GM21360 (cell line): ENCODE measurements at regions not wholly inside any gene's neighbourhood (a gene's known extent, or its start where the extent isn't known, plus 50 kb on each side); places are given as distances from the start of the nearest gene placed in this dataset.
"Not testable (repeated sequence)": the region's sequence is repeated elsewhere in the genome, so short reads cannot be mapped to it uniquely, and the experiment has no call there.

Experiments
- ATAC-seq: cut with Tn5 transposase; IDR thresholded peaks from one replicate; pipeline ENCODE4 v1.9.1; 2021; ENCODE audit warnings: mild to moderate bottlenecking, moderate library complexity; ENCODE audit not compliant: unreplicated experiment

- ATAC-seq, result no peak
Observed at GRCh38 chr1:164361927-164362326, 197.1 kb upstream of the PBX1 start.

GRCh38 chr1:164363980-164364379 is 195.0 kb upstream of the PBX1 start:
- no peak for ATAC-seq

- no peak for ATAC-seq
Observed at GRCh38 chr1:164366014-164366413, 193.0 kb upstream of the PBX1 start.

DNA sequence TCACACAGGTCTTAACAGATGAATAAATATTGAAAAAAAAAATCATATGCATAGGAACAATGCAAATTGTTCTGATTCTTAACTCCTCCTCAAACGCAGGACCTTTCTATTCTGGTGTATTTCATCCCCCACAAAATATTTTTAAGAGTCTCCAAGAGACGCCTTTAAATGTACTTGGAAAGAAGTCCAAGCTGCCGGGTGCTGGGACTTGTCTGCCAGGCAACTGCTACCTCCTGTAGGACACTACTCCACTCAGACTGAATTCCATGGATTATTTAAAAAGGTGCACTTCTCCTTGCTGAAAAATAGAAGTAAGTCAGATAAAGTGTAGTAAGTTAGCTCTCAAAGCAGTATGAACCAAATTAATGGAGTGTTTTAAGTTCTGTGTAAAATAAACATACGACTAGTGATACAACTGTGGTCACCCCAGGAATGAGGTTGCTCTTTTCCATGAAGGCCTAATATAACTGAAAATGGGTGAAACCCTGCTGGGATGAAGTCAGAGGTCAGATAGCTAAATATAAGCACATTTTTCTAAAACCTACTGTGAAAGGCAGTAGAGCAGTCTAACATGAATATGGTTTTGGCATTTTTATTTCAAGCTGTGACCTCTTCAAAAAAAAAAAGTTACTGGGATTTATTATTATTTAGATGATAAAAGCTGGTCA is 189.2 kb upstream of the PBX1 start:
- ATAC-seq, result no peak

DNA sequence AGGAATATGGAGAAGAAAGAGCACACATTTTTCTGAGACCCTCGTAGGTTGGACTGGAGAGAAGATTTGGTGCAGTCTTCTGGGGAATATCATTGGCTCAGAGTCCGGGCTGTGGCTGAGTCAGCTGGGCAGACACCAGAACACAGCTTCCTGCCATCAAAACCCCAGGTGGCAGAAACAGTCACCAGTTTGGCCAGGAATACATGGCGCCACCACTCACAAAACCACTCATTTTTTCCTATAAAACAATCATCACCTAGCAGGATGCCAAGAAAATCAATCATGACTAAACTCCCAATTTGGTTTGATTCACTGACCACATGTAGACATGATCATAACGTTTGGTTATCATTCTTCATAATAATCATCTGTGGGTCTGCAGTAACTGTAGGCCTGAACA is 178.1 kb upstream of the PBX1 start:
- no peak for ATAC-seq

DNA sequence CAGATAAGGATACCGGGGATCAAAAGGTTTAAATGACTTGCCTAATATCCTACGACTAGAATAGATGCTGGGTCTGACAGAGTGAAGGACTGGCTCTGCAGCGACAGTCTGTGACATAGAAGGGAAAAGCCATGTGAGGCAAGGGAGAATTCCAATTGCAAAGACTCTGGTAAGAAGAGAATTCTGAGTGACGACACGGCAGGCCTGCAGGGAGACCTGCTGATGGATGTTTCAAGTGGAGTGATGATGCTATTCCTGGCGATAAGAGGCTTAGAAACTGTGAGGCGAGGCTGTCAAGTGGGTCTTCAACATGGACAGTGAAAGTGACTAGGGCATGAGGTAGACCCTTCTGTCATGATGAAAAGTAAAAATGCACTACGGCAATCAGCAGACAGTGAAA is 176.6 kb upstream of the PBX1 start:
- no peak for ATAC-seq

DNA sequence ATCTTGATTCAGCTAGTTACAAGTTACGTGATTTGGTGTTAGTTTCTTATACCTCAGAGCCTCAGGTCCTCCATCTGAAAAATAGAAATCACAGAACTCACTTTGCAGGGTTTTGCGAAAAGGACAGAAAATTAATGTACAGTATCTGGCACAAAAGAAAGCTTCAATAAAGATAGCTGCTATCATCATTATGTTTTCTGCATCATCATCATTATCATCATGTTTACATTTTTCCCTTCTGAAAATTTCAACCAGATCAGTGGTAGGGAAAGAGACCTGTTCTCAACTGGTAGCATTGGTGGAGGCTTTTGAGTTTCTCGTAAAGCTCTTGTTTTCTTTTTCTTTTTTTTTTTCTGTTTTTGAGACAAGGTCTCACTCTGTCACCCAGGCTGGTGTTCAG is 174.7 kb upstream of the PBX1 start:
- ATAC-seq, result no peak

GRCh38 chr1:164417016-164417704 is 141.8 kb upstream of the PBX1 start:
- no peak for ATAC-seq

GRCh38 chr1:164423136-164423535 is 135.8 kb upstream of the PBX1 start:
- ATAC-seq, result no peak

- ATAC-seq, result no peak
Observed at GRCh38 chr1:164433141-164433817, 125.7 kb upstream of the PBX1 start.

- ATAC-seq, result no peak
Observed at GRCh38 chr1:164433818-164434170, 125.2 kb upstream of the PBX1 start.

DNA sequence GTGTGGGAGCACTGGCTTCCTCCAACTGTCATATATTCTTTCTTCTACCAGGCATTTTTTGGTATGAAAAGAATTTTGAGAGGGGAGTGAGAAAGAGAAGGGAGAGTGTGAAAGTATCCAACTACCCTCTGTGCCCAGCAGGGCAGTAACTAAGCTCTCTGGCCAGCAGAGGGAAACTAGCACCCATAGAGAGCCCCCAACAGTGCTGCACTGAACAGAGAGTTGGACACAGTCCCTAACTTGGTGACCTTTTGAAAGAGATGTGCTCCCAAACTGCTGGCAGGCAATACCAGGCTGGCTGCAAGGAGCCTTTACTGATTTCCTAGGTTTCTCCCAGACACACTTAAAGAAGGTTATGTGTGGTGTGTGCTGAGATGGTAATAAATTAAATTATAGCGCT is 118.8 kb upstream of the PBX1 start:
- ATAC-seq, result no peak

- ATAC-seq, result no peak
Observed at GRCh38 chr1:164443166-164443565, 115.8 kb upstream of the PBX1 start.

DNA sequence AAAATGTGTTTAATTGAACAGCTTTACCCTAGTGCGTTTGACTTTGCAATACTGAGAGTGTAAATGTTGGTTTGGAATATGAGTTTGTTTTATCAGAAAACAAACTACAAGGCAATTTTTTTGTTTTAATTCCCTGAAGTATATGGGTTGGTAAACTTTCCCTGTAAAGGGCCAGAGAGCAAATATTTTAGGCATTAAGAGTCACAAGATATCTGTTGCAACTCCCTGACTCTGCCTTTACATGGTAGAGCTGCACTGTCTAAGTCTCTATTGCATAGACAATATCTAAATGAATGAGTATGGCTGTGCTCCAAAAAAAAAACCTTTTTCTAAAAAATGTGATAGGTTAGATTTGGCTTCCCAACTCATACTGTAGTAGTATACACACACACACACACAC is 115.1 kb upstream of the PBX1 start:
- no peak for ATAC-seq

- no peak for ATAC-seq
Observed at GRCh38 chr1:164446020-164446419, 113.0 kb upstream of the PBX1 start.

- ATAC-seq, result no peak
Observed at GRCh38 chr1:164452549-164452948, 106.4 kb upstream of the PBX1 start.

- ATAC-seq, result no peak
Observed at GRCh38 chr1:164456272-164456671, 102.7 kb upstream of the PBX1 start.

GRCh38 chr1:164459176-164459575 is 99.8 kb upstream of the PBX1 start:
- not testable (repeated sequence) for ATAC-seq

DNA sequence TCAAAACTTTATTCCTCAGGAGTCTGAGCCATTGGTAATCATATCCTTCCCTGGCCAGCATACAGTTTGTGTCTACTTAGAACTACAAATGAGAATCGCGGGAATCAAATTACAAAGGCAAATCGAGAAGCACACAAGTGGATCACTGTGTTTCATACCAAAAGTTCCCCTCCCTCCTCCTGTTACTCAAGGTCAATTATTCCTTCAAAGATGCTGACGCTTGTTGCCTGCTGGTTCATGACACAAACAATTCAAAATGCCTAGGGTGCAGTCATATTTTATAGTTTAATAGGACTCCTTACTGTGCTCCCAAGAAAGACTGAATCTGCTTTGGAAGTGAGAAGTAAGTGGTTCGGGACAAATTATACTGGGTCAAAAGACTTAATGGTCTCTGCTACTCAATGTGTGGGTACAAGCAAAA is 93.0 kb upstream of the PBX1 start:
- ATAC-seq, result no peak

- ATAC-seq, result no peak
Observed at GRCh38 chr1:164466429-164466828, 92.6 kb upstream of the PBX1 start.

DNA sequence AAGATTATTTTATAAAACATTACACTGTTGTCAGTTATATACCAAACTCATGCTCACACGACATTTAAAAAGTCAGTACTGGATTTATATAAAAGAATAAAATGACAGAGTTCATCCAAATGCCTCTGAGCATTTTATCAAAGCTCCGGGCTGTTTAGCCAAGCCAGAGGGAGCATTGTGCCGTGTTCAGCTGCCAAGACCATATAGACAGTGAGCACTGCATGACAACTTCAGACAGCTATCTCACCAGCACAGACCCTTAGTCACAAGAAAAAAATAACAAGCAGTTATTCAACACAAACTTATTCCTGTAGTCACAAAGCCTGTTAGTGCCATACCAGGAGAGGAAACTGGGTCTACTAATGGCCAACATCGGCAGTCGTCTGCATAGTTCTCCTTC is 88.0 kb upstream of the PBX1 start:
- no peak for ATAC-seq

DNA sequence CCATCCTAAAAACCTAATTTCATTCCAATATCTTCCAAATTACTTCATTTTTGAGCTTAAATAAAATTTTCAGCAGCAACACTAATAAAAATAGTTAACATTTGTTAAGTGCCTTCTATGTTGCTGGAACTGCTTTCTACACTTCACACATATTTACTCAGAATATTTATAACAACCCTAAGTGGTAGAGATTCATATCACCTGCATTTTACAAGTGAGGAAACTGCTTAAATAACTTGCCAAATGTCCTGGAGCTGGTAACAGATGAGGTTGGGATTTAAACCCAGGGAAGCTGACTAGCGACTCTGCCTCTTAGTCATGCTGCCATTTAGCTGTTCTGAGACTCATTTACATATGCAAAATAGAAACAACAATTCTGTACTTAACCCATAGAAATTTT is 86.1 kb upstream of the PBX1 start:
- ATAC-seq, result no peak
